ENCODE measurements at regions not wholly inside any gene's neighbourhood (a gene's known extent, or its start where the extent isn't known, plus 50 kb on each side); places are given as distances from the start of the nearest gene placed in this dataset.
"Not testable (repeated sequence)": the region's sequence is repeated elsewhere in the genome, so short reads cannot be mapped to it uniquely, and the experiment has no call there.

GRCh38 chr5:16346380-16346779 lies 119.2 kb downstream of the ZNF622 start:
- H3K36me3 ChIP-seq (ENCODE audit: insufficient read depth) = no peaks in the 10 kb centered on the region
- no peaks in the 10 kb centered on the region for H3K4me1 ChIP-seq (ENCODE audit: insufficient read depth)
- WGBS = 0% methylated on average over 1 of the region's 1 CpG
- DNase-seq (ENCODE audit: extremely low spot score) = no peak
- no peak overlapping the region for H3K27ac ChIP-seq (ENCODE audit: low read depth)
- H3K4me3 ChIP-seq (ENCODE audit: low read depth, low read length) = no peak overlapping the region

GRCh38 chr5:16345454-16345853 lies 120.1 kb downstream of the ZNF622 start:
- Histone ChIP-seq H3K36me3 (ENCODE audit: insufficient read depth) (no peaks in the 10 kb centered on the region), H3K4me1 (ENCODE audit: insufficient read depth) (no peaks in the 10 kb centered on the region), H3K27ac (ENCODE audit: low read depth) (no peak overlapping the region), H3K4me3 (ENCODE audit: low read depth, low read length) (no peak overlapping the region)
- 87% methylated on average over 1 of the region's 1 CpG for WGBS
- no peak for DNase-seq (ENCODE audit: extremely low spot score)

GRCh38 chr5:16326137-16326536 lies 139.5 kb downstream of the ZNF622 start:
- Histone ChIP-seq H3K4me3 (ENCODE audit: low read depth, low read length) (no peak overlapping the region), H3K4me1 (ENCODE audit: insufficient read depth) (no peaks in the 10 kb centered on the region), H3K27ac (ENCODE audit: low read depth) (no peak overlapping the region), H3K36me3 (ENCODE audit: insufficient read depth) (no peaks in the 10 kb centered on the region)
- 69% methylated on average over 7 of the region's 7 CpGs for WGBS
- DNase-seq (ENCODE audit: extremely low spot score) = no peak

- 98% methylated on average over 1 of the region's 1 CpG for WGBS
- DNase-seq (ENCODE audit: extremely low spot score) = no peak
- H3K4me3 ChIP-seq (ENCODE audit: low read depth, low read length) = no peak overlapping the region
- H3K4me1 ChIP-seq (ENCODE audit: insufficient read depth) = no peaks in the 10 kb centered on the region
- H3K36me3 ChIP-seq (ENCODE audit: insufficient read depth) = no peaks in the 10 kb centered on the region
- H3K27ac ChIP-seq (ENCODE audit: low read depth) = no peak overlapping the region
Measured at GRCh38 chr5:16321284-16321683, 141.7 kb upstream of the MARCHF11 start.

GRCh38 chr5:16315501-16315900 lies 135.9 kb upstream of the MARCHF11 start:
- 65% methylated on average over 2 of the region's 2 CpGs for WGBS
- DNase-seq (ENCODE audit: extremely low spot score) = no peak
- no peaks in the 10 kb centered on the region for H3K36me3 ChIP-seq (ENCODE audit: insufficient read depth)
- no peak overlapping the region for H3K4me3 ChIP-seq (ENCODE audit: low read depth, low read length)
- H3K4me1 ChIP-seq (ENCODE audit: insufficient read depth) = no peaks in the 10 kb centered on the region
- no peak overlapping the region for H3K27ac ChIP-seq (ENCODE audit: low read depth)

GRCh38 chr5:16313761-16314160 lies 134.2 kb upstream of the MARCHF11 start:
- Histone ChIP-seq H3K36me3 (ENCODE audit: insufficient read depth) (no peaks in the 10 kb centered on the region), H3K27ac (ENCODE audit: low read depth) (no peak overlapping the region), H3K4me1 (ENCODE audit: insufficient read depth) (no peaks in the 10 kb centered on the region), H3K4me3 (ENCODE audit: low read depth, low read length) (no peak overlapping the region)
- 39% methylated on average over 3 of the region's 3 CpGs for WGBS
- no peak for DNase-seq (ENCODE audit: extremely low spot score)

- H3K27ac ChIP-seq (ENCODE audit: low read depth) = no peak overlapping the region
- H3K4me3 ChIP-seq (ENCODE audit: low read depth, low read length) = no peak overlapping the region
- DNase-seq (ENCODE audit: extremely low spot score) = no peak
- no peaks in the 10 kb centered on the region for H3K4me1 ChIP-seq (ENCODE audit: insufficient read depth)
- H3K36me3 ChIP-seq (ENCODE audit: insufficient read depth) = no peaks in the 10 kb centered on the region
- 58% methylated on average over 3 of the region's 3 CpGs for WGBS
Measured at GRCh38 chr5:16312785-16313184, 133.2 kb upstream of the MARCHF11 start.

GRCh38 chr5:16311666-16312065 lies 132.1 kb upstream of the MARCHF11 start:
- DNase-seq (ENCODE audit: extremely low spot score) = no peak
- 90% methylated on average over 2 of the region's 2 CpGs for WGBS
- Histone ChIP-seq H3K4me1 (ENCODE audit: insufficient read depth) (no peaks in the 10 kb centered on the region), H3K4me3 (ENCODE audit: low read depth, low read length) (no peak overlapping the region), H3K36me3 (ENCODE audit: insufficient read depth) (no peaks in the 10 kb centered on the region), H3K27ac (ENCODE audit: low read depth) (no peak overlapping the region)

GRCh38 chr5:16306812-16307211 lies 127.2 kb upstream of the MARCHF11 start:
- no peaks in the 10 kb centered on the region for H3K4me1 ChIP-seq (ENCODE audit: insufficient read depth)
- DNase-seq (ENCODE audit: extremely low spot score) = no peak
- no peaks in the 10 kb centered on the region for H3K36me3 ChIP-seq (ENCODE audit: insufficient read depth)
- 48% methylated on average over 1 of the region's 1 CpG for WGBS
- H3K27ac ChIP-seq (ENCODE audit: low read depth) = no peak overlapping the region
- no peak overlapping the region for H3K4me3 ChIP-seq (ENCODE audit: low read depth, low read length)

- Histone ChIP-seq H3K4me3 (ENCODE audit: low read depth, low read length) (no peak overlapping the region), H3K27ac (ENCODE audit: low read depth) (no peak overlapping the region), H3K4me1 (ENCODE audit: insufficient read depth) (no peaks in the 10 kb centered on the region), H3K36me3 (ENCODE audit: insufficient read depth) (no peaks in the 10 kb centered on the region)
- WGBS = 78% methylated on average over 6 of the region's 6 CpGs
- DNase-seq (ENCODE audit: extremely low spot score) = no peak
Measured at GRCh38 chr5:16304846-16305245, 125.3 kb upstream of the MARCHF11 start.

- Histone ChIP-seq H3K4me3 (ENCODE audit: low read depth, low read length) (no peak overlapping the region), H3K27ac (ENCODE audit: low read depth) (no peak overlapping the region), H3K36me3 (ENCODE audit: insufficient read depth) (no peaks in the 10 kb centered on the region), H3K4me1 (ENCODE audit: insufficient read depth) (no peaks in the 10 kb centered on the region)
- DNase-seq (ENCODE audit: extremely low spot score) = no peak
- WGBS = 66% methylated on average over 3 of the region's 3 CpGs
Measured at GRCh38 chr5:16296946-16297345, 117.4 kb upstream of the MARCHF11 start.

- WGBS = 92% methylated on average over 2 of the region's 2 CpGs
- no peak overlapping the region for H3K4me3 ChIP-seq (ENCODE audit: low read depth, low read length)
- DNase-seq (ENCODE audit: extremely low spot score) = no peak
- no peak overlapping the region for H3K27ac ChIP-seq (ENCODE audit: low read depth)
- H3K36me3 ChIP-seq (ENCODE audit: insufficient read depth) = no peaks in the 10 kb centered on the region
- no peaks in the 10 kb centered on the region for H3K4me1 ChIP-seq (ENCODE audit: insufficient read depth)
Measured at GRCh38 chr5:16291894-16292293, 112.3 kb upstream of the MARCHF11 start.

- no peaks in the 10 kb centered on the region for H3K36me3 ChIP-seq (ENCODE audit: insufficient read depth)
Measured at GRCh38 chr5:16291474-16291873, 111.9 kb upstream of the MARCHF11 start.

GRCh38 chr5:16283791-16284190 lies 104.2 kb upstream of the MARCHF11 start:
- WGBS = 27% methylated on average over 1 of the region's 1 CpG
- Histone ChIP-seq H3K4me3 (ENCODE audit: low read depth, low read length) (no peak overlapping the region), H3K4me1 (ENCODE audit: insufficient read depth) (no peaks in the 10 kb centered on the region), H3K27ac (ENCODE audit: low read depth) (no peak overlapping the region), H3K36me3 (ENCODE audit: insufficient read depth) (no peaks in the 10 kb centered on the region)
- no peak for DNase-seq (ENCODE audit: extremely low spot score)

More at GRCh38 chr5:16291474-16291873, 111.9 kb upstream of the MARCHF11 start:
- DNase-seq (ENCODE audit: extremely low spot score) = no peak
- H3K27ac ChIP-seq (ENCODE audit: low read depth) = no peak overlapping the region
- H3K4me1 ChIP-seq (ENCODE audit: insufficient read depth) = no peaks in the 10 kb centered on the region
- no peak overlapping the region for H3K4me3 ChIP-seq (ENCODE audit: low read depth, low read length)

- WGBS = 95% methylated on average over 25 of the region's 28 CpGs
- not testable (repeated sequence) for H3K36me3 ChIP-seq (ENCODE audit: insufficient read depth); H3K4me1 ChIP-seq (ENCODE audit: insufficient read depth); H3K4me3 ChIP-seq (ENCODE audit: low read depth, low read length); DNase-seq (ENCODE audit: extremely low spot score); H3K27ac ChIP-seq (ENCODE audit: low read depth)
Measured at GRCh38 chr5:16276859-16277258, 97.3 kb upstream of the MARCHF11 start.

Measured in urinary bladder (tissue), 3 donors.